ENCODE measurements at regions not wholly inside any gene's neighbourhood (a gene's known extent, or its start where the extent isn't known, plus 50 kb on each side); places are given as distances from the start of the nearest gene placed in this dataset.

GRCh38 chr6:164917211-164917610 is 392.2 kb downstream of the C6orf118 start:
- Histone ChIP-seq H3K23ac (ENCODE audit: low read depth, low read length) (no peak overlapping the region), H3K4me2 (ENCODE audit: low read depth, low read length) (no peak overlapping the region), H3K36me3 (ENCODE audit: control insufficient read depth, insufficient read depth, low read length) (no peaks in the 10 kb centered on the region), H4K20me1 (ENCODE audit: insufficient read depth, low read length) (no peaks in the 10 kb centered on the region), H3K4ac (ENCODE audit: low read depth, low read length) (no peak overlapping the region), H2BK5ac (ENCODE audit: low read depth, low read length, poor library complexity, severe bottlenecking) (no peak overlapping the region), H2BK120ac (ENCODE audit: low read depth, low read length) (no peak overlapping the region), H3K27ac (ENCODE audit: insufficient read depth, low read length) (no peak overlapping the region), H3K79me1 (ENCODE audit: low read depth in 1 of 2, low read length in 2 of 2) (no peaks in the 10 kb centered on the region), H4K91ac (ENCODE audit: insufficient read depth, low read depth, low read length) (no peak overlapping the region), H2BK20ac (ENCODE audit: low read depth, low read length) (no peak overlapping the region), H2AK5ac (ENCODE audit: low read depth, low read length) (no peak overlapping the region), H4K8ac (ENCODE audit: low read depth in 2 of 2, low read length in 2 of 2) (no peak overlapping the region), H3K4me1 (ENCODE audit: control insufficient read depth, insufficient read depth, low read length) (no peaks in the 10 kb centered on the region), H3K9me1 (ENCODE audit: insufficient read depth, low read length) (no peaks in the 10 kb centered on the region), H2AK9ac (replicated peaks; ENCODE audit: low read depth, low read length, poor library complexity) (no peak overlapping the region), H3K9ac (ENCODE audit: low read depth, low read length) (no peak overlapping the region), H2AFZ (replicated peaks; ENCODE audit: low read length, poor library complexity) (no peak overlapping the region), H3K14ac (replicated peaks; ENCODE audit: low read depth, low read length) (no peak overlapping the region), H3K56ac (ENCODE audit: extremely low read depth, insufficient read depth, low read length) (no peak overlapping the region), H4K5ac (ENCODE audit: low read depth, low read length) (no peak overlapping the region), H3K9me3 (ENCODE audit: control insufficient read depth, insufficient read depth, low read length) (peaks cover 26% of the 10 kb centered on the region), H3K18ac (ENCODE audit: low read depth, low read length) (no peak overlapping the region), H3K27me3 (ENCODE audit: control insufficient read depth, insufficient read depth, low read length) (no peaks in the 10 kb centered on the region), H2BK15ac (ENCODE audit: low read depth, low read length) (no peak overlapping the region), H3K4me3 (ENCODE audit: insufficient read depth, low read depth, low read length) (no peak overlapping the region)
- CTCF ChIA-PET: no interaction called here
- no CpG with 5 or more reads among the region's 1 CpG for WGBS, 2 experiments (ENCODE audit: extremely low coverage in 2 of 2, insufficient read length in 1 of 2)
- ATAC-seq (ENCODE audit: low read depth): no peak
- intact Hi-C loops (cut with micrococcal nuclease): no loop called here
- in situ Hi-C loops (cut with MboI; ENCODE audit: low sequenced_read_pairs): no loop called here
- dilution Hi-C loops (cut with HindIII; ENCODE audit: low sequenced_read_pairs, unreplicated experiment): no loop called here
- no TSS peak for BruUV-seq (replicated peaks)
- no peak for DNase-seq
- TF ChIP-seq USF2 (IDR thresholded peaks at IDR 0.05; ENCODE audit: low read depth, low read length): no peak
- TF ChIP-seq MAFK (IDR thresholded peaks at IDR 0.05; ENCODE audit: low read depth, low read length): no peak
- no peak for TF ChIP-seq CEBPB (IDR thresholded peaks at IDR 0.05; ENCODE audit: low read depth, low read length)
- TF ChIP-seq BHLHE40 (IDR thresholded peaks at IDR 0.05; ENCODE audit: low read depth, low read length): no peak
- no peak for TF ChIP-seq MXI1 (IDR thresholded peaks at IDR 0.05; ENCODE audit: borderline replicate concordance, low read depth, low read length)
- no peak for TF ChIP-seq RCOR1 (IDR thresholded peaks at IDR 0.05; ENCODE audit: insufficient replicate concordance, low read length)
- TF ChIP-seq CTCF (conservative IDR thresholded peaks at IDR 0.05; ENCODE audit: low read depth, low read length): no peak
- TF ChIP-seq FOS (IDR thresholded peaks at IDR 0.05; ENCODE audit: low read depth, low read length): no peak
- TF ChIP-seq POLR2A (IDR thresholded peaks at IDR 0.05; ENCODE audit: low read depth, low read length): no peak
- TF ChIP-seq RAD21 (IDR thresholded peaks at IDR 0.05; ENCODE audit: low read length): no peak
- TF ChIP-seq ELK1 (IDR thresholded peaks at IDR 0.05; ENCODE audit: borderline replicate concordance, low read depth, low read length): no peak
- TF ChIP-seq RFX5 (IDR thresholded peaks at IDR 0.05; ENCODE audit: low read depth, low read length): no peak
- TF ChIP-seq SMC3 (IDR thresholded peaks at IDR 0.05; ENCODE audit: low read depth, low read length): no peak
- no peak for TF ChIP-seq NFE2L2 (IDR thresholded peaks at IDR 0.05; ENCODE audit: low read depth, low read length)
- TF ChIP-seq CHD1 (IDR thresholded peaks at IDR 0.05; ENCODE audit: low read depth, low read length): no peak
- TF ChIP-seq MAZ (IDR thresholded peaks at IDR 0.05; ENCODE audit: borderline replicate concordance, low read depth, low read length): no peak
- POLR2A ChIA-PET (ENCODE audit: unreplicated experiment): no interaction called here

Data from IMR-90 (cell line).